B cell (primary cell): ENCODE measurements at regions not wholly inside any gene's neighbourhood (a gene's known extent, or its start where the extent isn't known, plus 50 kb on each side); places are given as distances from the start of the nearest gene placed in this dataset.

Experiments used
- ATAC-seq: fragments of 200-7000 bp; cut with Tn5 transposase; one replicate; pipeline ENCODE4 v1.10.0; 2021; ENCODE audit warnings: low read depth, mild to moderate bottlenecking, moderate number of reproducible peaks, moderate library complexity
- CTCF ChIA-PET: fragments of 350-600 bp; sonication (Branson Sonifier 250); formaldehyde crosslinking; loops from one replicate; lab custom pipeline; 2021; ENCODE audit warnings: antibody characterized with exemption, inconsistent platforms; lab: Charles Lee
- POLR2A ChIA-PET: fragments of 350-600 bp; sonication (Branson Sonifier 250); formaldehyde crosslinking; loops from one replicate; lab custom pipeline; 2021; ENCODE audit warnings: antibody characterized with exemption; lab: Charles Lee
- DNase-seq: peaks from one replicate; pipeline ENCODE4 v3.0.0; 2013
- H2AFZ ChIP-seq: 2 replicates; pipeline ENCODE4 v1.6.1; 2012; ENCODE audit warnings: mild to moderate bottlenecking, low read depth, low read length; ENCODE audit not compliant: insufficient read depth, poor library complexity, severe bottlenecking
- H3K27ac ChIP-seq, 2 donors: 1 replicate in 1 of 2; 2 replicates in 1 of 2; pipeline ENCODE4 v1.5.1; 2012 to 2013; ENCODE audit warnings: low read length in 2 of 2, mild to moderate bottlenecking in 2 of 2, moderate library complexity in 1 of 2
- H3K27me3 ChIP-seq, 4 experiments: fragments of 200-600 bp in 1 of 4; sonication (generic) in 1 of 4; replicated peaks in 1 of 4; 1 replicate in 2 of 4; 2 replicates in 2 of 4; pipeline versions ENCODE4 v1.6.1 to v1.7.0; 2013 to 2016; ENCODE audit warnings: low read length in 3 of 4, mild to moderate bottlenecking in 2 of 4, mixed read lengths in 1 of 4, moderate library complexity in 1 of 4; ENCODE audit not compliant: insufficient read depth in 4 of 4, control insufficient read depth in 3 of 4; ENCODE audit errors: control extremely low read depth in 1 of 4
- H3K36me3 ChIP-seq, 2 experiments: replicated peaks in 1 of 2; 1 replicate in 1 of 2; 2 replicates in 1 of 2; pipeline versions ENCODE4 v1.6.1 to v1.7.1; 2013; ENCODE audit warnings: low read length in 1 of 2; ENCODE audit not compliant: insufficient read depth in 2 of 2, control insufficient read depth in 1 of 2; ENCODE audit errors: control extremely low read depth in 1 of 2, extremely low read depth in 1 of 2
- H3K4me1 ChIP-seq, 2 donors: fragments of 200-600 bp in 1 of 2; sonication (generic) in 1 of 2; 1 replicate in 1 of 2; 2 replicates in 1 of 2; pipeline versions ENCODE4 v1.5.1 to v1.6.1; 2013 to 2017; ENCODE audit warnings: low read length in 2 of 2; ENCODE audit not compliant: control insufficient read depth in 2 of 2, insufficient read depth in 2 of 2
- H3K4me2 ChIP-seq: replicated peaks from 2 replicates; pipeline ENCODE3; 2012; ENCODE audit warnings: mild to moderate bottlenecking, low read depth, low read length; ENCODE audit not compliant: poor library complexity, severe bottlenecking
- H3K4me3 ChIP-seq, 5 experiments: fragments of 200-600 bp in 1 of 5; sonication (generic) in 1 of 5; 1 replicate in 3 of 5; 2 replicates in 2 of 5; pipeline versions ENCODE4 v1.5.1 to v1.7.0; 2011 to 2016; ENCODE audit warnings: low read length in 4 of 5, mild to moderate bottlenecking in 4 of 5, low read depth in 2 of 5, control low read depth in 1 of 5, moderate library complexity in 1 of 5; ENCODE audit not compliant: insufficient read depth in 1 of 5; ENCODE audit errors: control extremely low read depth in 1 of 5, extremely low read depth in 1 of 5
- H3K79me2 ChIP-seq: fragments of 200-600 bp; sonication (generic); one replicate; pipeline ENCODE4 v1.6.0; 2016; ENCODE audit warnings: low read length; ENCODE audit not compliant: control insufficient read depth, insufficient read depth
- H3K9ac ChIP-seq: fragments of 200-600 bp; sonication (generic); 2 replicates; pipeline ENCODE4 v1.6.1; 2017; ENCODE audit warnings: mild to moderate bottlenecking, low read length, moderate library complexity
- H3K9me3 ChIP-seq, 3 donors: one replicate each; pipeline versions ENCODE4 v1.6.1 to v1.7.1; 2013; ENCODE audit warnings: low read length in 2 of 3; ENCODE audit not compliant: control insufficient read depth in 2 of 3, insufficient read depth in 1 of 3; ENCODE audit errors: control extremely low read depth in 1 of 3
- H4K20me1 ChIP-seq: 2 replicates; pipeline ENCODE4 v1.6.0; 2012; ENCODE audit warnings: mild to moderate bottlenecking, low read length; ENCODE audit not compliant: insufficient read depth, control insufficient read depth, poor library complexity, severe bottlenecking
- H3K27ac Mint-ChIP-seq: one replicate; pipeline ENCODE4 v1.8.0; 2021; ENCODE audit warnings: mixed read lengths
- H3K27me3 Mint-ChIP-seq: one replicate; pipeline ENCODE4 v1.8.0; 2021; ENCODE audit warnings: mixed read lengths
- H3K4me1 Mint-ChIP-seq: one replicate; pipeline ENCODE4 v1.8.0; 2021; ENCODE audit warnings: mixed read lengths
- H3K4me3 Mint-ChIP-seq: one replicate; pipeline ENCODE4 v1.8.0; 2021; ENCODE audit warnings: mixed read lengths
- H3K9me3 Mint-ChIP-seq: one replicate; pipeline ENCODE4 v1.8.0; 2022; ENCODE audit warnings: mixed read lengths; ENCODE audit not compliant: insufficient read depth
- CTCF ChIP-seq: fragments of 200-600 bp; IDR thresholded peaks from one replicate; pipeline ENCODE4 v1.8.0; 2022; ENCODE audit warnings: antibody characterized with exemption, mild to moderate bottlenecking
- EZH2 ChIP-seq: IDR thresholded peaks from 2 replicates; pipeline ENCODE4 v1.6.1; 2012; ENCODE audit warnings: borderline replicate concordance, low read depth, mild to moderate bottlenecking, moderate library complexity, low read length; ENCODE audit not compliant: insufficient read depth, poor library complexity, severe bottlenecking
- WGBS: methylation state at CpG from one replicate; pipeline ENCODE4 v1.1.5; 2013; ENCODE audit warnings: missing lambda C conversion rate; ENCODE audit not compliant: insufficient coverage; 5-methylcytosine and 5-hydroxymethylcytosine counted together
- intact Hi-C: fragments of 100-400 bp; cut with micrococcal nuclease; formaldehyde crosslinking; loops from one replicate; pipeline ENCODE4 v1.10.0; 2022

GRCh38 chr9:115553060-115553773, 435.3 kb upstream of the TNC start:
- Histone ChIP-seq H3K4me1 (no peaks in the 10 kb centered on the region), H3K27ac (no peak overlapping the region), H3K79me2 (no peaks in the 10 kb centered on the region), H3K36me3 (no peaks in the 10 kb centered on the region), H3K4me3 (no peak overlapping the region), H3K4me2 (no peak overlapping the region), H3K9me3 (peaks cover 0 to 12% (median 8%) of the 10 kb centered on the region in 3 donors), H3K27me3 (peaks cover 0 to 4% (median 0%) of the 10 kb centered on the region in 4 experiments), H3K9ac (no peak overlapping the region), H4K20me1 (no peaks in the 10 kb centered on the region), H2AFZ (no peak overlapping the region)
- Mint-ChIP-seq H3K4me3 (no peak overlapping the region), H3K27me3 (peaks cover 4% of the 10 kb centered on the region), H3K9me3 (peaks cover 12% of the 10 kb centered on the region), H3K4me1 (no peaks in the 10 kb centered on the region), H3K27ac (no peak overlapping the region)
- no CpG with 5 or more reads among the region's 2 CpGs for WGBS
- ATAC-seq = no peak
- DNase-seq = no peak
- intact Hi-C loops = no loop called here
- ChIA-PET POLR2A (no interaction called here), CTCF (no interaction called here)
- TF ChIP-seq EZH2 (no peak), CTCF (no peak)

- H3K27ac Mint-ChIP-seq = no peak overlapping the region
- H3K27me3 Mint-ChIP-seq = no peaks in the 10 kb centered on the region
- no peaks in the 10 kb centered on the region for H3K4me1 ChIP-seq
- no peak overlapping the region for H3K4me2 ChIP-seq
- H4K20me1 ChIP-seq = no peaks in the 10 kb centered on the region
- no peak for DNase-seq
- ChIA-PET CTCF (no interaction called here), POLR2A (no interaction called here)
- intact Hi-C loops = no loop called here
- H3K27me3 ChIP-seq = no peaks in the 10 kb centered on the region
- H2AFZ ChIP-seq = no peak overlapping the region
- H3K4me3 Mint-ChIP-seq = no peak overlapping the region
- H3K36me3 ChIP-seq = no peaks in the 10 kb centered on the region
- peaks cover 0 to 12% (median 8%) of the 10 kb centered on the region in 3 donors for H3K9me3 ChIP-seq
- TF ChIP-seq EZH2 (no peak), CTCF (no peak)
- H3K9me3 Mint-ChIP-seq = peaks cover 12% of the 10 kb centered on the region
- H3K4me1 Mint-ChIP-seq = no peaks in the 10 kb centered on the region
- no peak overlapping the region for H3K27ac ChIP-seq
- no peak overlapping the region for H3K4me3 ChIP-seq
- H3K9ac ChIP-seq = no peak overlapping the region
- no peaks in the 10 kb centered on the region for H3K79me2 ChIP-seq
- no peak for ATAC-seq
- 71% methylated on average over 1 of the region's 1 CpG for WGBS
Measured at GRCh38 chr9:115556432-115556831, 438.5 kb upstream of the TNC start.
